Neural cell (in vitro differentiated cells): ENCODE measurements at regions not wholly inside any gene's neighbourhood (a gene's known extent, or its start where the extent isn't known, plus 50 kb on each side); places are given as distances from the start of the nearest gene placed in this dataset.

Experiments used
- CTCF ChIP-seq: fragments of 450-650 bp; IDR thresholded peaks from 2 replicates; pipeline ENCODE4 v1.5.1; 2014; ENCODE audit warnings: antibody characterized with exemption, mild to moderate bottlenecking, moderate library complexity; ENCODE audit not compliant: poor library complexity, severe bottlenecking
- EZH2 ChIP-seq: fragments of 200-600, 300-800 bp; shearing (Covaris generic), sonication (generic); IDR thresholded peaks from 2 replicates; pipeline ENCODE4 v1.6.1; 2014; ENCODE audit warnings: antibody characterized with exemption, low read length, borderline replicate concordance, mild to moderate bottlenecking; ENCODE audit not compliant: insufficient read depth, poor library complexity, severe bottlenecking
- POLR2AphosphoS5 ChIP-seq: IDR thresholded peaks from 2 replicates; pipeline ENCODE4 v1.6.1; 2012
- REST ChIP-seq: IDR thresholded peaks from 2 replicates; pipeline ENCODE4 v1.6.1; 2012; ENCODE audit warnings: borderline replicate concordance
- TAF1 ChIP-seq: IDR thresholded peaks from 2 replicates; pipeline ENCODE4 v1.6.1; 2012; ENCODE audit warnings: low read depth

DNA sequence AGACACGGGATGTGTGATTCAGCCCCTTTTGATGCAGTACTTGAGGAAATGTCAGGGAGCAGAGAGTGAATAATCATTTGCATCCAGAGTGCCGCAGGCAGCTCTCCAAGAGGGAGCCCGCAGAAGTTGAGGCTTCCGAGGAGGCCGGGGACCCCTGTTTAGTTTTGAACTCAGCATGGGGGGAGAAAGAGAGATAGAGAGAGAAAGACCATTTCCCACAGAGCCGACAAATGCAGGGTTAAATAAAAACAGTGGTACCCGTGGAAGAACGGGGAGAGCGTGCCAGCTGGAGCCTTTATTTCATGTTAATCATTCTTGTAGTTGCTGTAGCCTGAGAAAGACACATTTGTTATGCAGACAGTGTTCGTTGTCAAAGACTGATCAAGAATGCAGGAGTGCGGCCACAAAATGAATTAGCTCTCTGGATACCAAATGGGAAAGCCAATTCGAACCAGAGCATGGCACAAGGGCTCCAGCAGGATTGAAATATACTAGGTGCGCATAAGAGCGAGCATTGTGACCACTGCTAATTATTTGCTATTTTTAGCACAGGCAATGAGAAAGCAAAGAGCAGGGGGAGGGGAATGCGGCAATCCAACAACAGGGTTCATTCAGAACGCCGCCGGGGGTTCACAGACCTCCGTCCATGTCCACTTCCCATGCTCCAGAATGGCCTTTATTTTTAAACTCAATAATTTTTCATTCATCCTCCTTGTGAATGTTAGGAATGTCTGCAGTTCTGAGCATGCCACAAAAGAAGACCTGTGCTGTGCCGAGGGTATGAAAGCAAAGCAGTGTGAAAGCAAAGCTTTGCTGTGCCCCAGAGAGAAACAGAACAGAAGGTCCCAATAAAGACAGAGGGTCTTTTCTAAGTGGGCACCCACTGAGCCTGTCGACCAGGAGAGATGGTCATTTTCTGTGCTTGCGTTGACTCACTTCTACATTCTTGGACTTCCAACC lies 243.9 kb upstream of the VCX3A start:
- TF ChIP-seq TAF1 (no peak), CTCF (no peak), REST (peak; percentile 22), EZH2 (no peak), POLR2AphosphoS5 (no peak)
